ENCODE measurements at regions not wholly inside any gene's neighbourhood (a gene's known extent, or its start where the extent isn't known, plus 50 kb on each side); places are given as distances from the start of the nearest gene placed in this dataset.

- TF ChIP-seq BACH2 (CRISPR knock-in tag; IDR thresholded peaks at IDR 0.05; ENCODE audit: borderline replicate concordance) (no peak), OSR1 (CRISPR knock-in tag; IDR thresholded peaks at IDR 0.05) (no peak), PPARA (CRISPR knock-in tag; IDR thresholded peaks at IDR 0.05; ENCODE audit: borderline replicate concordance) (no peak), POU6F1 (CRISPR knock-in tag; IDR thresholded peaks at IDR 0.05; ENCODE audit: borderline replicate concordance, low read depth) (no peak), CSDC2 (CRISPR knock-in tag; IDR thresholded peaks at IDR 0.05) (no peak), ARNTL (CRISPR knock-in tag; IDR thresholded peaks at IDR 0.05; ENCODE audit: borderline replicate concordance, low read depth) (no peak), TCF4 (CRISPR knock-in tag; IDR thresholded peaks at IDR 0.05; ENCODE audit: borderline replicate concordance) (no peak)
These were observed 110.9 kb upstream of the B3GAT1 start for GRCh38 chr11:134522782-134523570.
